ENCODE measurements at regions not wholly inside any gene's neighbourhood (a gene's known extent, or its start where the extent isn't known, plus 50 kb on each side); places are given as distances from the start of the nearest gene placed in this dataset.

DNA sequence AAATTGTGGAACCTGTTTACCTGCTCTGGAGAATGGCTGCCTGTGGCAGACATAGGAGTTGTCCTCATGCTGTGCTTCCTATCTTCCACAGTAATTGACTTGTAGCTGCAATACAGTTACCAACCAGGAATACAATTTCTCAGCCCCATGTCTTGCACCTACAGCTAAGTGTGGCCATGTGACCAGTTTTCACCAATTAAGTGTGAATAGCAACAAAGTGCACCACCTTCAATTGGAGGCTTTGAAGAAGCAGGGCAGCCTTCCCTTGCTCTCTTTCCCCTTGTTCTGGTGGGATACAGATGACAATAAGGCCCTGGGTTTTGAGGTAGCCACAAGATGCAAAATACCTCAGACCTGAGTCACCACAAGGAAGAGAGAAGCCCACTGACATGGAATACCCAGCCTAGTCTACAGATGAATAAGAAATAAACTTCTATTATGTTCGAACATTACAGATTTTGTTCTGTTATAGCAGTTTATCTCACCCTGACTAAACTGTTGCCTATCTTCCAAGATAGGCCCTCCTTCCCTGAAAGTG lies 70.2 kb upstream of the S1PR1 start:
- TF ChIP-seq, protein P1, sequence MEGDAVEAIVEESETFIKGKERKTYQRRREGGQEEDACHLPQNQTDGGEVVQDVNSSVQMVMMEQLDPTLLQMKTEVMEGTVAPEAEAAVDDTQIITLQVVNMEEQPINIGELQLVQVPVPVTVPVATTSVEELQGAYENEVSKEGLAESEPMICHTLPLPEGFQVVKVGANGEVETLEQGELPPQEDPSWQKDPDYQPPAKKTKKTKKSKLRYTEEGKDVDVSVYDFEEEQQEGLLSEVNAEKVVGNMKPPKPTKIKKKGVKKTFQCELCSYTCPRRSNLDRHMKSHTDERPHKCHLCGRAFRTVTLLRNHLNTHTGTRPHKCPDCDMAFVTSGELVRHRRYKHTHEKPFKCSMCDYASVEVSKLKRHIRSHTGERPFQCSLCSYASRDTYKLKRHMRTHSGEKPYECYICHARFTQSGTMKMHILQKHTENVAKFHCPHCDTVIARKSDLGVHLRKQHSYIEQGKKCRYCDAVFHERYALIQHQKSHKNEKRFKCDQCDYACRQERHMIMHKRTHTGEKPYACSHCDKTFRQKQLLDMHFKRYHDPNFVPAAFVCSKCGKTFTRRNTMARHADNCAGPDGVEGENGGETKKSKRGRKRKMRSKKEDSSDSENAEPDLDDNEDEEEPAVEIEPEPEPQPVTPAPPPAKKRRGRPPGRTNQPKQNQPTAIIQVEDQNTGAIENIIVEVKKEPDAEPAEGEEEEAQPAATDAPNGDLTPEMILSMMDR (IDR thresholded peaks at IDR 0.05), result no peak
- no peak for TF ChIP-seq EZH2 (IDR thresholded peaks at IDR 0.05)
- TF ChIP-seq EZH2phosphoT487 (IDR thresholded peaks at IDR 0.05), result no peak

All from neural progenitor cell (in vitro differentiated cells).